ENCODE measurements at regions not wholly inside any gene's neighbourhood (a gene's known extent, or its start where the extent isn't known, plus 50 kb on each side); places are given as distances from the start of the nearest gene placed in this dataset.

DNA sequence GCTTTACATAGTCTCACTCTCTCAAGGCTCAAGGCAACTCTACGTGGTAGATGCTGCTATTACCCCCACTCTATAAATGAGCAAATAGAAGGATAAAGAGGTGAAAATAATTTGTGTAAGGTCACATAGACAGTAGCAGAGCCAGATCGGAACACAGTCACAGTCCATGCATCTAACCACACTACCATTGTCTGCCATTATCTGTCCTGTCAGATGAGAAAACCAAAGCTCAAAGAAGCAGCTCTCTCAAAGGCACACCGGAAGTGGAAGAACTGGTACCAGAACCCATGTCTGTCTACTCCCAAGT lies 134.4 kb upstream of the NUDT4 start:
- H3K27me3 ChIP-seq: no peaks in the 10 kb centered on the region
- H3K36me3 ChIP-seq: no peaks in the 10 kb centered on the region
- H3K4me1 ChIP-seq: peaks cover 0 to 20% of the 10 kb centered on the region in 2 donors
- H3K27ac ChIP-seq: no peak overlapping the region
- H3K4me3 ChIP-seq: no peak overlapping the region
- TF ChIP-seq CTCF (IDR thresholded peaks at IDR 0.05): no peak
- no peaks in the 10 kb centered on the region for H3K9me3 ChIP-seq
- no peak for DNase-seq (ENCODE audit: low spot score)

- Histone ChIP-seq H3K27ac (no peak overlapping the region), H3K36me3 (no peaks in the 10 kb centered on the region)
Measured at GRCh38 chr12:93243689-93244513, 133.8 kb upstream of the NUDT4 start.

DNA sequence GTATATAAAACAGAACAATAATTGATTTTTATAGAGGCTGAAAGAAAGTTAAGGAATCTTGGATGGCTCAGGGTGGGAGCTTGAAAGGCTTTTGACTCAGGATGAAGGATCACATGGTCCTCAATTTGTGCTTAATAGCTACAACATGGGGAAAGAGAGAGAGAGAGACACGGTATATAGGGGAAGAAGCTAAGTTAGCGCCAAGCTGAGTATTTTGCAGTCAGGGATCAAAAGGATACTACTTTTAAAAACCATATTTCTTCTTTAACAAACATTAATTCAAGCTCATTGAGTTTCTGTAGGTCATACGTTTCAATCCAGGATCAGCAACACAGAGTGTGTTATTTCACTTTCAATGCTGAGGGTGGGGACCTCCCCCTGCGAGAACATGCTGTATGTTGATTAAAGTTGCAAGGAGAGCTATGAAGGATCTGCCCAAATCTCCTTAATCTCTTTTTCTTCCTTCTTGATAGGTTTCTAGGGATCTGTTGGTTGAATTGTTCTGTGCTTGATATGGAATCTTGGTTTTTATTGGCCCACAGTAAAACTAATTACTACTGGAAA lies 133.1 kb upstream of the NUDT4 start:
- H3K36me3 ChIP-seq: no peaks in the 10 kb centered on the region
- no peak for TF ChIP-seq CTCF (IDR thresholded peaks at IDR 0.05)
- no peak for DNase-seq (ENCODE audit: low spot score)
- peaks cover 0 to 20% of the 10 kb centered on the region in 2 donors for H3K4me1 ChIP-seq
- no peak overlapping the region for H3K27ac ChIP-seq
- H3K9me3 ChIP-seq: no peaks in the 10 kb centered on the region
- H3K4me3 ChIP-seq: no peak overlapping the region
- no peaks in the 10 kb centered on the region for H3K27me3 ChIP-seq

More at GRCh38 chr12:93243689-93244513, 133.8 kb upstream of the NUDT4 start:
- TF ChIP-seq CTCF (IDR thresholded peaks at IDR 0.05): no peak
- Histone ChIP-seq H3K27me3 (no peaks in the 10 kb centered on the region), H3K4me1 (peaks cover 0 to 20% of the 10 kb centered on the region in 2 donors), H3K4me3 (no peak overlapping the region), H3K9me3 (no peaks in the 10 kb centered on the region)
- DNase-seq (ENCODE audit: low spot score): no peak

DNA sequence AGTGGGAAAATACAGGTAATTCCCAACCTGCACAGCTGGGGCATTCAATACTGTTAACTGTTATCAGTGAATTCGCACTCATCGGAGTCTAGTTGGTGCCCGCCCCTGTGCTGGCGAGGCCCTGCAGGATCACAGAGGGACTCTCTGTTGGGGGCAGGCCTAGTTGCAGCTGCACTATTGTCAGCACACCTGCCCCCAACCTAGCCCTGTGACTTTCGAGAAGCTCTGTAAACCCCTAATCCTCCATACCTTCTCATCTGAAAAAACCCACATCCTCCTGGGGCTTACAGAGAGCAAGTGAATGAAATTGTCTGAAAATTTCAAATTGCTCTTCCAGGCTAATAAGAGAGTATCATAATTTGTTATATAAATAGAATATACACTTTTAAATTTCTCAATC lies 132.2 kb upstream of the NUDT4 start:
- DNase-seq (ENCODE audit: low spot score): no peak
- Histone ChIP-seq H3K4me3 (no peak overlapping the region), H3K4me1 (peaks cover 0 to 20% of the 10 kb centered on the region in 2 donors), H3K27me3 (no peaks in the 10 kb centered on the region), H3K36me3 (no peaks in the 10 kb centered on the region), H3K27ac (no peak overlapping the region), H3K9me3 (no peaks in the 10 kb centered on the region)
- no peak for TF ChIP-seq CTCF (IDR thresholded peaks at IDR 0.05)

- no peaks in the 10 kb centered on the region for H3K27me3 ChIP-seq
- H3K9me3 ChIP-seq: no peaks in the 10 kb centered on the region
- TF ChIP-seq CTCF (IDR thresholded peaks at IDR 0.05): no peak
- peaks cover 0 to 18% of the 10 kb centered on the region in 2 donors for H3K4me1 ChIP-seq
- no peak overlapping the region for H3K27ac ChIP-seq
- H3K4me3 ChIP-seq: no peak overlapping the region
- no peaks in the 10 kb centered on the region for H3K36me3 ChIP-seq
- no peak for DNase-seq (ENCODE audit: low spot score)
Measured at GRCh38 chr12:93247313-93247991, 130.3 kb upstream of the NUDT4 start.
